ENCODE measurements at regions not wholly inside any gene's neighbourhood (a gene's known extent, or its start where the extent isn't known, plus 50 kb on each side); places are given as distances from the start of the nearest gene placed in this dataset.

DNA sequence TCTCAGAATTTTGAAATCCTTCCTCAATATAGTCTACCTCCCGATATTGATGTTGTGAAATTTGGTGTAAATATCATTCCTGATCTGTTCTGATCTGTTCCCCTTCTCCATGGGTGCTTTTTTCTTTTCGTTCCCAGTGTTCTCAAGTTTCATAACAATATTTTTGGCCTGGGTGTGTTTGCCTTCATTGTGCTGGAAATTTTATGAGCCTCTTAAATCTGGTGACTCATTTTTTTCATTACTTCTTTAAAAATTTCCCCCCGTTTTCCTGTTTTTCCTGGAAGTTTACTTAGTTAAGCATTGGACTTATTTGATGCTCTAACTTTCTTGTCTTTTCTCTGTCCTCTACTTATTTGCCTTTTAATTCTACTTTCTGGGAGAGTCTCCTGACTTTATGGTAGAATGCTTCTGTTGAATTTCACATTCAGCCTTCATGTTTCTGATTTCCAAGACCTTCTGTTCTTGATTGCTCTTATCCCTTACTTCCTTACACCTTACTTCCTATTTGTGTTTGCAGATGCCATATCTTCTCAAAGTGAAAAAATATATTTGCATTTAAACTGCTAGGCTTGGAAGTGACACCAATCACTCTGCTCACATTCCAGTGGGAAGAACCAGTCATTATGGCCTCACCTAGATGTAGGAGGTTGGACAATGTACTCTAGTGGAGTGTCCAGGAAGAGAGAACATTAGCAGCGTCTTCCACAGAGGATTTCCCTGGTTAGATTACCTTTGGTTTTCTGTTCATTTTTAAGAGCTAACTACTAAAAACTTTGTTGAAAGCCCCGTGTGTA lies 441.9 kb downstream of the ARHGEF28 start:
- H3K4me3 ChIP-seq (ENCODE audit: low read depth, low read length, poor library complexity, severe bottlenecking), result no peak overlapping the region
- no peak overlapping the region for H3K27ac ChIP-seq (ENCODE audit: low read depth, low read length, poor library complexity, severe bottlenecking)
- ChIA-PET POLR2A (ENCODE audit: low non-redundant PET) (no interaction called here), CTCF (no interaction called here)
- no peak for TF ChIP-seq EZH2 (IDR thresholded peaks at IDR 0.05; ENCODE audit: borderline replicate concordance, low read depth, low read length, poor library complexity, severe bottlenecking)
- TF ChIP-seq, protein P1, sequence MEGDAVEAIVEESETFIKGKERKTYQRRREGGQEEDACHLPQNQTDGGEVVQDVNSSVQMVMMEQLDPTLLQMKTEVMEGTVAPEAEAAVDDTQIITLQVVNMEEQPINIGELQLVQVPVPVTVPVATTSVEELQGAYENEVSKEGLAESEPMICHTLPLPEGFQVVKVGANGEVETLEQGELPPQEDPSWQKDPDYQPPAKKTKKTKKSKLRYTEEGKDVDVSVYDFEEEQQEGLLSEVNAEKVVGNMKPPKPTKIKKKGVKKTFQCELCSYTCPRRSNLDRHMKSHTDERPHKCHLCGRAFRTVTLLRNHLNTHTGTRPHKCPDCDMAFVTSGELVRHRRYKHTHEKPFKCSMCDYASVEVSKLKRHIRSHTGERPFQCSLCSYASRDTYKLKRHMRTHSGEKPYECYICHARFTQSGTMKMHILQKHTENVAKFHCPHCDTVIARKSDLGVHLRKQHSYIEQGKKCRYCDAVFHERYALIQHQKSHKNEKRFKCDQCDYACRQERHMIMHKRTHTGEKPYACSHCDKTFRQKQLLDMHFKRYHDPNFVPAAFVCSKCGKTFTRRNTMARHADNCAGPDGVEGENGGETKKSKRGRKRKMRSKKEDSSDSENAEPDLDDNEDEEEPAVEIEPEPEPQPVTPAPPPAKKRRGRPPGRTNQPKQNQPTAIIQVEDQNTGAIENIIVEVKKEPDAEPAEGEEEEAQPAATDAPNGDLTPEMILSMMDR (conservative IDR thresholded peaks at IDR 0.05; ENCODE audit: low read depth, low read length), result no peak
- DNase-seq (ENCODE audit: low spot score), result no peak
- BruUV-seq (replicated peaks), result no TSS peak
- H3K27me3 ChIP-seq (replicated peaks; ENCODE audit: insufficient read depth, low read depth, low read length, poor library complexity), result peaks cover 8% of the 10 kb centered on the region
- H3K36me3 ChIP-seq (ENCODE audit: insufficient read depth, low read length, poor library complexity, severe bottlenecking), result no peaks in the 10 kb centered on the region
- intact Hi-C loops (cut with micrococcal nuclease; ENCODE audit: unreplicated experiment), result no loop called here
- H3K9me3 ChIP-seq (ENCODE audit: low read depth, low read length, poor library complexity, severe bottlenecking), result no peaks in the 10 kb centered on the region
- no peaks in the 10 kb centered on the region for H3K4me1 ChIP-seq (ENCODE audit: insufficient read depth, low read length, poor library complexity, severe bottlenecking)

DNA sequence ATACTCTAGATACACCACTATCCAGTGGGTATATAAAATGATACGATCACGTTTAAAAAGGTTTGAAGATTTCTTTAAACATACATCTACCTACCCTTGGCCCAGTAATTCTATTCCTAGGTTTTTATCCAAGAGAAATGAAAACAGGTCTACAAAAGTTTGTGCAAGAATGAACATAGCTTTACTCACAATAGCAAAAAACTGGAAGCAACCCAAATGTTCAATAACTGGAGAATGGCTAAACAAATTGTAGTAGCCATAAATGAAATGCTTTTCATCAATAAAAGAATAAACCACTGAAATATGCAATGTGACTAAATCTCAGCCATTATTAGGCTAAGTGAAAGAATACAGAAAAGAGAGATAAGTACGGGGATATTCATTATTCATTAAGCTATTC lies 438.9 kb downstream of the ARHGEF28 start:
- CTCF ChIA-PET, result no interaction called here
- no peak for TF ChIP-seq EZH2 (IDR thresholded peaks at IDR 0.05; ENCODE audit: borderline replicate concordance, low read depth, low read length, poor library complexity, severe bottlenecking)
- TF ChIP-seq, protein P1 (conservative IDR thresholded peaks at IDR 0.05; ENCODE audit: low read depth, low read length), result no peak

DNA sequence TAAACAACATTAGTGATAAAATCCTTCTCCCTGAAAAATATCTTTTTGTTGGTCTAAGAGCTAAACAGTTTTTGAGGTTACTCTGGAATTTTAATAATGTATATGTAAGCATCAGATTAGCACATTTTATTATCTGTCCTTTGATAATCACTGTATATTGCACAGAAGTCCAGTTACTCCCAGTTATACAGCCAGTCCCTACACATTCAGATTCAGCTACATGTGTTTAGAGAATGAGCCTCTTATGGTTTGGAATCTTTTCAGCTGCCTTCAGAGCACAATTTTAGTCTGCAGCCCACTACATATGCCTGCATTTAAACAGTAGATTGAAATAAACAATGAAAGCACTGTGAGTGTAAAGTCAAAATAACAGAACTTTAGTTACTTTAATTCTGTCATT lies 438.2 kb downstream of the ARHGEF28 start:
- POLR2A ChIA-PET (ENCODE audit: low non-redundant PET), result no interaction called here
- CTCF ChIA-PET, result no interaction called here
- intact Hi-C loops (cut with micrococcal nuclease; ENCODE audit: unreplicated experiment), result no loop called here

More for the DNA sequence above, 438.9 kb downstream of the ARHGEF28 start:
- intact Hi-C loops (cut with micrococcal nuclease; ENCODE audit: unreplicated experiment), result no loop called here
- BruUV-seq (replicated peaks), result no TSS peak
- no peak for DNase-seq (ENCODE audit: low spot score)
- Histone ChIP-seq H3K4me3 (ENCODE audit: low read depth, low read length, poor library complexity, severe bottlenecking) (no peak overlapping the region), H3K9me3 (ENCODE audit: low read depth, low read length, poor library complexity, severe bottlenecking) (no peaks in the 10 kb centered on the region), H3K36me3 (ENCODE audit: insufficient read depth, low read length, poor library complexity, severe bottlenecking) (no peaks in the 10 kb centered on the region), H3K27me3 (replicated peaks; ENCODE audit: insufficient read depth, low read depth, low read length, poor library complexity) (peaks cover 34% of the 10 kb centered on the region), H3K27ac (ENCODE audit: low read depth, low read length, poor library complexity, severe bottlenecking) (no peak overlapping the region), H3K4me1 (ENCODE audit: insufficient read depth, low read length, poor library complexity, severe bottlenecking) (no peaks in the 10 kb centered on the region)
- POLR2A ChIA-PET (ENCODE audit: low non-redundant PET), result no interaction called here

More for the DNA sequence above, 438.2 kb downstream of the ARHGEF28 start:
- Histone ChIP-seq H3K4me3 (ENCODE audit: low read depth, low read length, poor library complexity, severe bottlenecking) (no peak overlapping the region), H3K27ac (ENCODE audit: low read depth, low read length, poor library complexity, severe bottlenecking) (no peak overlapping the region), H3K27me3 (replicated peaks; ENCODE audit: insufficient read depth, low read depth, low read length, poor library complexity) (peaks cover 34% of the 10 kb centered on the region), H3K4me1 (ENCODE audit: insufficient read depth, low read length, poor library complexity, severe bottlenecking) (no peaks in the 10 kb centered on the region), H3K9me3 (ENCODE audit: low read depth, low read length, poor library complexity, severe bottlenecking) (no peaks in the 10 kb centered on the region), H3K36me3 (ENCODE audit: insufficient read depth, low read length, poor library complexity, severe bottlenecking) (no peaks in the 10 kb centered on the region)
- TF ChIP-seq, protein P1 (conservative IDR thresholded peaks at IDR 0.05; ENCODE audit: low read depth, low read length), result no peak
- TF ChIP-seq EZH2 (IDR thresholded peaks at IDR 0.05; ENCODE audit: borderline replicate concordance, low read depth, low read length, poor library complexity, severe bottlenecking), result no peak
- no TSS peak for BruUV-seq (replicated peaks)
- DNase-seq (ENCODE audit: low spot score), result no peak
